ENCODE measurements at regions not wholly inside any gene's neighbourhood (a gene's known extent, or its start where the extent isn't known, plus 50 kb on each side); places are given as distances from the start of the nearest gene placed in this dataset.

DNA sequence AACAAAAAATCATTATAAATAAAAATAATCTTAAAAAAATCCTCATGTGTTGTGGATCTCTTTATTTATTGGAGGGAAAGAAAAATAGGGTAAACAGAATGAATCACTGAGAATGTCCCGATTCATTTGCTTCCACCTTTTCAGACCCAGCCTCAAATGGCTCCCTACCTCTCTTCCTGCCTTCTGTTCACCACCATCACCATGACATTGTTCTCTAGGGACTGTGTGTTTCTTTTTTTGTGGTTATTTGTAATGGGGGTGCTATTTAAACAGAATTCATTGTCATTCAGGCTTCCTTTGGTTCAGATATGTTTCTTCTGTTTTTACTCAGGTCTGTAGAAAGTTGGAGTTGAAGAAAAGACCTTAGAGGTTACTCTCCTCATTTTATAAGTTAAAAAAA lies 198.2 kb downstream of the KIF4B start:
- no peak for DNase-seq

- no peak for DNase-seq
Observed at GRCh38 chr5:155222393-155222792, 208.8 kb downstream of the KIF4B start.

DNA sequence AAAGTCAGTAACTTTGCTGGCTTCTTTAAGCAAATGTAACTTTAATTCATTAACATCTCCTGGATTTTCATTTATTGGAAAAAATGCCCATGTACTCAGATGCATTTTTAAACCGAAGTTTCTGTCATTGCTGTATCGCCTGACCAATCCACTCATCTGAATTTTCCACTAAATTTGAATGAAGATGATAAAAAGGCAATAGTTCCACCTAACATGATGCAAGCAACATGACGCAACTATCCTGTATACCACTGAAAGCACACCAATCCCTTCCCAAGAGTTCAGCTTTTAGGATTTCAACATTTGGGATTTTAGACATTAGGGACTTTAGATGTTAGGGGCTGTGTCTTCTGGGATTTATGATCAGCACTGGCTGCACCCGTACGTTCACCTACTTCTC lies 215.6 kb downstream of the KIF4B start:
- no peak for DNase-seq

- DNase-seq, result no peak
Observed at GRCh38 chr5:155239803-155240202, 226.2 kb downstream of the KIF4B start.

GRCh38 chr5:155250596-155250995 lies 237.0 kb downstream of the KIF4B start:
- no peak for DNase-seq

GRCh38 chr5:155252025-155252424 lies 238.5 kb downstream of the KIF4B start:
- no peak for DNase-seq

DNA sequence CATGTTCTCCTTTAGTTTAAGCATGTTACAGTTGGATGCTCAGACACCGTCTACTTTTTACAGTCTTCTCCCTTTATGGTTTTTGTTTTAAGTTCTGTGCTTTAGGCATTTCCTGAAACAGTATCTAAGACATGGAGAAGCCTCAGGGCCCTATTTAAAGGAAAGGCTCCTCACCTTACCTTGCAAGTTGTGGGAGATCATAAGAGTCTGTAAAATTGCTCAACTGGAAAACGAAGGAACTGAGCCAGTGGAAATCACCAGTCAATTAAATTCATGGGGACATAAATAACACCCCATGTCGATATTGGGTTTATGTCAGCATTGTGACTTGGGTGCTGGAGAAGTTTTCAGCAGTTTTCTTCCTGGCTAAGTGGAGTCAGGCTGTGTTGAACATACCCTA lies 239.2 kb downstream of the KIF4B start:
- DNase-seq, result no peak

- no peak for DNase-seq
Observed at GRCh38 chr5:155254399-155254798, 240.8 kb downstream of the KIF4B start.

- DNase-seq, result peak; percentile 55
Observed at GRCh38 chr5:155258161-155258560, 244.6 kb downstream of the KIF4B start.

DNA sequence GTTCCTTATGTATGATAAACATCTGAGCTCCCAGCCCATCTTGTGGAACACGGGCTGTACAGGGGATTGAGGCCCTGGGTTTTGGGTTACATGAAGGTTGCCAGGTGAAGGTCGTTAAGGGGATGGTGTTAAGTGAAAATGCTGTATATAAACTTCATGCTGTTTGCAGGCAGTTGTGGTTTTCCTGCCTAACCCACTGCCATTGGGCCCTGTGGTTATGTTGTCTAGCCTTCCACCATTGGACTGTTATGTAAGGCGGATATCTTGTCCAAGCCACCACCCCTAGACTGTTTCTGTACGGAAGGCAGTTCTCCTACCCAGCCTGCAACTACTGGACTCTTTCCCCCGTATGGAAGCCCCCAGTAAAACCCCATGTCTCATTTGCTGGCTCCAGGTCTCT lies 246.1 kb downstream of the KIF4B start:
- no peak for DNase-seq

DNA sequence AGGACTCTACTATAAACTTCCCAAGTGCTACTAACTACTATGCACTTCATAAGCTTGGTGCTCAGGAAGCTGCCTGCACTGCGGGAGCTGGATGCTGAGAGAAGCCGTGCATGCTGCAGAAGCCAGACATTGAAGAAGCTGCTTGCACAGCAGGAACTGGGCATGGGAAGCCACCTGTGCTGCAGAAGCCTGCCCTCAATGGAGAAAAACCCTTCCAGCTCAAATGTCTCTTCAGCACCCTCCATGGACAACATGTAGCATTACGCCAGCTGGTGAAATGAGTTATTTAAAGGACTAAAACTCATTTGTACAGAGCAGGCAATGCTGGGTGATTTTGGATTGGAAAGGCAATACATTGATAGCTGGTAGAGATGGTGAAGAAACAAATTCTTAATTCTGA lies 247.2 kb downstream of the KIF4B start:
- no peak for DNase-seq

- DNase-seq, result no peak
Observed at GRCh38 chr5:155263381-155263780, 249.8 kb downstream of the KIF4B start.

DNA sequence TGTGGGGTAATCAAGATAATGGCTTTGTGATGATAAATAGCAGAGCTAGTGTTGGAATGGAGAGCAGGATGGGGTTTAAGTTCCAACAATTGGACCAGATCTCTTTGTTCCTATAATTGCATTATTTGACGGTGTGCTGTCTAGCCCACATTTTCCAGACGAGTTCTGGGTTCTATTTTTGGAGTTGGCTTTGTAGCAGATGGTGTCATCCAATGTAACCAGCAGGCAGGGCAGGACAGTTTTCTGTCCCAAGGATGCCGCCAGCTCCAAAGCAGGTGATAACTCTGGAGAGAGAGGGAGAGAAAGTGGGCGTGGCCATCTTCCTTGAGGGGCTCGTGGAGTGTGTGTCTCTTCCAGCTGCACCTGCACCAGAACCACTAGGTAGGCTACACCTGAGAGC lies 251.3 kb downstream of the KIF4B start:
- DNase-seq, result no peak

DNA sequence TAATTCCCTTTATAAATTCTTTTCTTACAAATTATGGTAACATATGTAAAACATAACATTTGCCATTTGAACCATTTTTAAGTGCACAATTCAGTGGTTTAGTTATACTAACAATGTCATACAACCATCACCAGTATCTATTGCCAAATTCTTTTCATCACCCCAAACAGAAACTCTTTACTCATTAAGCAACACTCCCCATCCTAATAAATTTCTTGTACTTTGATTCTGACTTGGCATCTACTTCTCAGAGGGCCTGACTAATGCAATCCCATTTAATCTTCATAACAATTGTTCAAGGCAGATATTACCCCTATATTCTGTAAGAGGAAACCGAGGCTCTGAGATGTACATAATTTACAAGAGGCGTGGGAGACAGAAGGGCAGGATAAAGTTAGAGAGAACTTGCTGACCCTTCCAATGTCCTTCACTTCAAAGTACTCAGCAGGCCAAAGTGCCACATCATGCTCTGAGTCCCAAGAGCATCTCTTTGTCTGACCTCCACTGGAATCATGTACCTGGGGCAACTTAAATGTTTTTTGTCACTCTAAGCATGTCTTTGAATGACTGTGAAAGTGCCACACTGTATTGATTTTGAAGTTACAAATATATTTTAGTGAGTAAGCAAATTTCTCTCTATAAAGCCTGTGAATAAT lies 255.3 kb downstream of the KIF4B start:
- no peak for DNase-seq

GRCh38 chr5:155270725-155271124 lies 257.2 kb downstream of the KIF4B start:
- DNase-seq, result no peak

DNA sequence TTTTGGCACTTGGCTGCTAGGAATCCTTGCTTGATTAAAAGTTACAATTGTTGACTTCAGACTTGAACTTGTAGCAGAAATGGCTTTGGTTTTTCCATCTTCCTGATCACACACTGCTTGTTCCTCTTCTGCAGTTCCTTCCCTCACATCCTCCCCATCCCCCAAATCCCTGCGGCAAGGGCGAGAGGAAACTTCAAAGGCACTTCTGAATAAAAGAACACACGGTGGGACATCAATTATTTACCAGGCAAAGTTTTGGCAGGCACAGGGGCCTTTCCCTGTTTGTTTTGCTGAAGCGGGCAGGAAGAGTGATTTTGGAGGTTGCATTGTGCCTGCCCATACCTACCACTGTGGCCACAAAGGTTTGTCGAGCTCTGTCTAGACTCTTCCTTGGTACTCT lies 260.9 kb downstream of the KIF4B start:
- no peak for DNase-seq

DNA sequence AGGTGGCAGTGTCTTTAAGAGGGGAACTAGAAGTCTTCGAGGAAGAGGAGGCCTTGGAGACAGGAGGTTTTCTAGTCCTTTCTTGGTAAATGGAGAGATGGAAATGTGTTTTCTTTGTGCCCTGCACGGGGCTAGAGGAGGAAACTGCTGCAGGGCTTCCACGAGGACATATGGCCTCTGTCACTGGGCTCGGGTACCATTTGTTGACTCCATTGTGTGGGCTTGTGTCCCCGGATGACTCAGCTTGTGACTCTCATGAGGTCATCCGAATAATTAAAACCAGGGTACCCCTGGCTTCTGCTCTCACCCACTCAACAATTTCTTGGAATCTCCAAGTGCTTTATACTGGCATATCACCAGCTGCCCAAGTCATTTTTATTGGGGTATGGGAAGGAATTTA lies 261.7 kb downstream of the KIF4B start:
- DNase-seq, result no peak

GRCh38 chr5:155276231-155276630 lies 262.7 kb downstream of the KIF4B start:
- no peak for DNase-seq

DNA sequence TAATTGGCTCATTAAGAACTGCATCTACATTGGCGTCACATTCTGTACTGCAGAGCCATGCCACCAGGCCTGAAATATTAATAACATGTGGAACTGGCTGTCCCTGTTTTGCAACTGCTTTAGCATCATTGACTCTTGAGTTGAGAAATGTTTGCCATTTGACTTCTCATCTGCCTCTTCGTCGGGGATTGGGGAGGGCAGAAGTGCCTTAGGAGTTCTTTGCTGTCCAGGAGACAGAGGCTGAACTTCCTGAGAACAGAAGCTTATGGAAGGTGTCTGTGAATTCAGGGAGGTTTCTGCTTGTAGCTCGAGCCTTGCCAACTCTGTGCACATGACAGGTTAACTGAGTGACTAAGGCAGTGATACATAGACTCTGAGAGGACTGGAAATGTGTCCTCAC lies 265.0 kb downstream of the KIF4B start:
- DNase-seq, result no peak

DNA sequence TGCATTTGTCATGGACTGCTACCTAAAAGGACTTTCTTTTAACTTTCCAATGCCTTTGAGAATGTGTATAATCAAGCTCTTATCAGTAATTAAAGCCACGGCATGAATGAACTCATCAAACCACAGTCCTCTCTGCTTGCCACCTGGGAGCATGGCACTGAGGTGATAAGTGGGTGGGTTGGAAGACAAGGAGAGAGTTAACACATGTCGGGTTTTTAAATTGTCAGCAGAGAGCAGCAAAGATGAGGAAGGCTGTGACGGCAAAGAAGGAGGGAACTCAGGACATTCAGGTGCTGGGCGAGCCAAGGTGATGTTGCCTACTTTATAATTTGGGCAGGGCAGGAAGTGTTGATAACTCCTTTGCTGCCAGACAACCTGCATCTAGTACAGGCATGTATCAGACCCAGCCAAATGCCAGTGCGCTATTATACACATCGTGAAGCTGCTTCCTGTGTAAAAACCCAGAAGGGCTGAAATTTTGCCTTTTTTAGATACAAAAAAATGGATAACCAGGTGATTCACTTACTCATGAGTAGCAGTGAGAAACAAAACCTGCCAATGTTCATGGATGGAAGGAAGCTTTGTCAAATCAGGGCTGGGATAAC lies 269.1 kb downstream of the KIF4B start:
- no peak for DNase-seq

DNA sequence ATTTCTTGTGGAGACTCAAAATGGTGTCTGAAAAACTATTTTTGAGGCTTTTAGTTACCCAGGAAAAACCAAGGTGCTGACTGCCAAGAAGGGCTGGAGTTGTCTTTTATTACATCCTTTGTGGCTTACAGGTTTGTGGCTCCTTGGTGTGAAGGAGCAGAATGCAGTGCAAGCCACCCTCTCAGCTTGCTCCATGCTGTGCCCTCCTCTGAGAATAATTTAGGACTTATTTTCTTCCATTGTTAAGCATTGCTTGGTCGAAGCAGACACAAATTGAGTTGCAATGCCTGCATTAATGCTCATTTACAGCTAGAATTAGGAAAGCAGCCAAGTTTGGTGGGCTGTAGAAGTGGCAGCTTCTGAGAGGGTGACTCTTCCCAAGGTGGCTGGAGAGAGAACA lies 272.2 kb downstream of the KIF4B start:
- DNase-seq, result no peak

- DNase-seq, result no peak
Observed at GRCh38 chr5:155290937-155291336, 277.4 kb downstream of the KIF4B start.

DNA sequence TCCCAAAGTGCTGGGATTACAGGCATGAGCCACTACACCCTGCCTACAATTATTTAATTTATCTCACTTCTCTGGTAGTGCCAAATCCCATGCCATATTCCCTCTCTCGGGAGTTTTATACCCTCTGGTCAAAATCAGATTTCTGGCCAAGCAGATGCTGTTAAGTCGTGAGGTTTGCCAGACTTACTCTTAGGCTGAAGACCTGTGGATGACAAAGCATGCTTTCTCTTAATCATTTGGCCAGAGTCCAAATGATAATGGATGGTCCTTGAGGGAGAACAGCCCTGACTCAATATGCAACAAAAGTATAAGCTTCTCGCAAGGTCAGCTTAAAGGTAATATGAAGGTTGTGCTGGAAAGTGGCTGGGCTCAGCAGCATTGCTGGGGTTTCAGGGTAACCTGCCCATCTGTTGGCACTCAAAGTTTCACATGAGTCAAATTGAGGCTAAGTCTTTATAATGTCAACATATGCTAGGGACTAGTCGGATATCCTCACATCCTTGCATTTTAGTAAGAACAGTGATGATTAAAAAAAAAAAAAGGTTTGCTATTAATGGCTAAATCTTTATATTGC lies 280.1 kb downstream of the KIF4B start:
- DNase-seq, result no peak

GRCh38 chr5:155295111-155295510 lies 281.6 kb downstream of the KIF4B start:
- no peak for DNase-seq
